Epidermal melanocyte (primary cell): ENCODE measurements at regions not wholly inside any gene's neighbourhood (a gene's known extent, or its start where the extent isn't known, plus 50 kb on each side); places are given as distances from the start of the nearest gene placed in this dataset.
"Not testable (repeated sequence)": the region's sequence is repeated elsewhere in the genome, so short reads cannot be mapped to it uniquely, and the experiment has no call there.

Experiments
- DNase-seq: peaks from one replicate; pipeline ENCODE4 v3.0.0; 2011; ENCODE audit warnings: low spot score; ENCODE audit not compliant: insufficient read length

GRCh38 chr9:85487872-85488271 lies 253.9 kb downstream of the AGTPBP1 start:
- no peak for DNase-seq

GRCh38 chr9:85484235-85484634 lies 257.5 kb downstream of the AGTPBP1 start:
- no peak for DNase-seq

GRCh38 chr9:85483208-85483607 lies 258.5 kb downstream of the AGTPBP1 start:
- DNase-seq: no peak

GRCh38 chr9:85479305-85479704 lies 262.4 kb downstream of the AGTPBP1 start:
- DNase-seq: no peak

GRCh38 chr9:85478847-85479246 lies 262.9 kb downstream of the AGTPBP1 start:
- no peak for DNase-seq

GRCh38 chr9:85474896-85475295 lies 266.9 kb downstream of the AGTPBP1 start:
- DNase-seq: not testable (repeated sequence)

- DNase-seq: no peak
Observed at GRCh38 chr9:85471791-85472190, 270.0 kb downstream of the AGTPBP1 start.

GRCh38 chr9:85469041-85469440 lies 272.7 kb downstream of the AGTPBP1 start:
- no peak for DNase-seq

GRCh38 chr9:85466834-85467233 lies 274.9 kb downstream of the AGTPBP1 start:
- DNase-seq: no peak

GRCh38 chr9:85458114-85458864 lies 283.5 kb downstream of the AGTPBP1 start:
- DNase-seq: not testable (repeated sequence)

GRCh38 chr9:85453850-85454249 lies 287.9 kb downstream of the AGTPBP1 start:
- DNase-seq: no peak

GRCh38 chr9:85452841-85453240 lies 288.9 kb downstream of the AGTPBP1 start:
- DNase-seq: no peak

- no peak for DNase-seq
Observed at GRCh38 chr9:85451680-85452079, 290.1 kb downstream of the AGTPBP1 start.

- no peak for DNase-seq
Observed at GRCh38 chr9:85445887-85446286, 295.9 kb downstream of the AGTPBP1 start.

- DNase-seq: no peak
Observed at GRCh38 chr9:85444243-85444642, 297.5 kb downstream of the AGTPBP1 start.

GRCh38 chr9:85443190-85443598 lies 298.6 kb downstream of the AGTPBP1 start:
- no peak for DNase-seq

- no peak for DNase-seq
Observed at GRCh38 chr9:85439791-85440190, 302.0 kb downstream of the AGTPBP1 start.

- not testable (repeated sequence) for DNase-seq
Observed at GRCh38 chr9:85433956-85434355, 307.8 kb downstream of the AGTPBP1 start.

- not testable (repeated sequence) for DNase-seq
Observed at GRCh38 chr9:85433551-85433950, 308.2 kb downstream of the AGTPBP1 start.

- DNase-seq: no peak
Observed at GRCh38 chr9:85433046-85433445, 308.7 kb downstream of the AGTPBP1 start.

GRCh38 chr9:85432599-85432998 lies 309.2 kb downstream of the AGTPBP1 start:
- no peak for DNase-seq

GRCh38 chr9:85431339-85432102 lies 310.2 kb downstream of the AGTPBP1 start:
- no peak for DNase-seq
